GM12873 (cell line): ENCODE measurements at regions not wholly inside any gene's neighbourhood (a gene's known extent, or its start where the extent isn't known, plus 50 kb on each side); places are given as distances from the start of the nearest gene placed in this dataset.

Source experiments
- CTCF ChIP-seq: IDR thresholded peaks from 2 replicates; pipeline ENCODE4 v1.5.1; 2012; ENCODE audit warnings: low read depth, mild to moderate bottlenecking, moderate library complexity, low read length, control low read depth; ENCODE audit not compliant: insufficient read depth; ENCODE audit errors: missing control alignments

GRCh38 chr2:120548627-120549608, 186.8 kb upstream of the GLI2 start:
- no peak for TF ChIP-seq CTCF

GRCh38 chr2:120549841-120550240, 185.8 kb upstream of the GLI2 start:
- no peak for TF ChIP-seq CTCF

GRCh38 chr2:120550282-120550681, 185.4 kb upstream of the GLI2 start:
- no peak for TF ChIP-seq CTCF

- TF ChIP-seq CTCF = no peak
Measured at GRCh38 chr2:120550893-120551446, 184.7 kb upstream of the GLI2 start.

- TF ChIP-seq CTCF = no peak
Measured at GRCh38 chr2:120551522-120551921, 184.1 kb upstream of the GLI2 start.

GRCh38 chr2:120552079-120552478, 183.6 kb upstream of the GLI2 start:
- TF ChIP-seq CTCF = no peak

- peak; percentile 65 for TF ChIP-seq CTCF
Measured at GRCh38 chr2:120552800-120553481, 182.7 kb upstream of the GLI2 start.
